H1 (cell line): ENCODE measurements at regions not wholly inside any gene's neighbourhood (a gene's known extent, or its start where the extent isn't known, plus 50 kb on each side); places are given as distances from the start of the nearest gene placed in this dataset.

Source experiments
- CTCF ChIA-PET: fragments of 300-600 bp; sonication (Branson Sonifier 250); formaldehyde crosslinking; loops from one replicate; lab custom pipeline; 2021; ENCODE audit not compliant: partially characterized antibody; lab: Charles Lee
- POLR2A ChIA-PET: fragments of 300-600 bp; sonication (Branson Sonifier 250); formaldehyde crosslinking; loops from one replicate; lab custom pipeline; 2021; ENCODE audit warnings: inconsistent platforms; ENCODE audit not compliant: partially characterized antibody; lab: Charles Lee
- DNase-seq, 2 experiments: peaks; one replicate each; pipeline versions ENCODE4 v3.0.0 to v3.0.0-alpha.2; 2010 to 2022; ENCODE audit warnings: low spot score in 2 of 2, low read depth in 1 of 2, mixed read lengths in 1 of 2
- FAIRE-seq: peaks from 2 replicates; lab custom pipeline; 2011; peaks lifted over from hg19 to GRCh38; lab: Jason Lieb, UNC
- H2AFZ ChIP-seq: 2 replicates; pipeline ENCODE4 v1.8.1; 2012; ENCODE audit warnings: low read length, inconsistent platforms
- H2AK5ac ChIP-seq: 2 replicates; pipeline ENCODE4 v1.6.1; 2013; ENCODE audit warnings: low read depth, low read length
- H2BK120ac ChIP-seq: replicated peaks from 2 replicates; pipeline ENCODE3; 2013; ENCODE audit warnings: low read depth, low read length, inconsistent platforms
- H2BK12ac ChIP-seq: 2 replicates; pipeline ENCODE4 v1.6.1; 2013; ENCODE audit warnings: low read depth, low read length
- H2BK15ac ChIP-seq: 2 replicates; pipeline ENCODE4 v1.6.1; 2013; ENCODE audit warnings: low read length
- H2BK20ac ChIP-seq: 2 replicates; pipeline ENCODE4 v1.6.1; 2013; ENCODE audit warnings: low read length
- H2BK5ac ChIP-seq: 2 replicates; pipeline ENCODE4 v1.6.1; 2013; ENCODE audit warnings: low read depth, low read length
- H3K14ac ChIP-seq: 2 replicates; pipeline ENCODE4 v1.6.1; 2013; ENCODE audit warnings: inconsistent platforms; ENCODE audit not compliant: insufficient read length
- H3K18ac ChIP-seq: 2 replicates; pipeline ENCODE4 v1.6.1; 2013; ENCODE audit warnings: low read length; ENCODE audit errors: extremely low read depth
- H3K23ac ChIP-seq: 2 replicates; pipeline ENCODE4 v1.6.1; 2013; ENCODE audit warnings: inconsistent platforms; ENCODE audit not compliant: insufficient read length
- H3K23me2 ChIP-seq: 2 replicates; pipeline ENCODE4 v1.6.1; 2013; ENCODE audit warnings: low read depth, low read length
- H3K27ac ChIP-seq: 2 replicates; pipeline ENCODE4 v1.6.1; 2011; ENCODE audit warnings: low read depth, low read length, inconsistent platforms
- H3K27me3 ChIP-seq, 4 experiments: replicated peaks in 1 of 4; 1 replicate in 1 of 4; 2 replicates in 3 of 4; pipeline versions ENCODE4 v1.6.1 to v1.8.1; 2011 to 2013; ENCODE audit warnings: low read length in 3 of 4, mild to moderate bottlenecking in 3 of 4, inconsistent platforms in 2 of 4, mixed read lengths in 2 of 4, moderate library complexity in 1 of 4; ENCODE audit not compliant: control insufficient read depth in 3 of 4, insufficient read depth in 3 of 4; ENCODE audit errors: extremely low read depth in 1 of 4
- H3K36me3 ChIP-seq, 4 experiments: 2 replicates each; pipeline versions ENCODE4 v1.6.1 to v1.8.1; 2011 to 2013; ENCODE audit warnings: mild to moderate bottlenecking in 4 of 4, low read length in 3 of 4, moderate library complexity in 2 of 4, control low read depth in 1 of 4, inconsistent platforms in 1 of 4; ENCODE audit not compliant: insufficient read depth in 4 of 4, control insufficient read depth in 2 of 4
- H3K4ac ChIP-seq: replicated peaks from 2 replicates; pipeline ENCODE3; 2013; ENCODE audit warnings: low read length, low read depth, mixed read lengths, inconsistent platforms; ENCODE audit not compliant: insufficient read length
- H3K4me1 ChIP-seq, 4 experiments: replicated peaks in 1 of 4; 1 replicate in 1 of 4; 2 replicates in 3 of 4; pipeline versions ENCODE4 v1.6.1 to v1.8.1; 2011 to 2013; ENCODE audit warnings: low read length in 3 of 4, inconsistent platforms in 2 of 4, mixed read lengths in 1 of 4; ENCODE audit not compliant: insufficient read depth in 4 of 4, control insufficient read depth in 3 of 4
- H3K4me2 ChIP-seq, 2 experiments: 2 replicates each; pipeline versions ENCODE4 v1.6.1 to v1.8.1; 2011 to 2013; ENCODE audit warnings: low read depth in 2 of 2, low read length in 2 of 2, control low read depth in 1 of 2, inconsistent platforms in 1 of 2, mild to moderate bottlenecking in 1 of 2; ENCODE audit not compliant: insufficient read depth in 1 of 2
- H3K4me3 ChIP-seq, 4 experiments: fragments of 200-600, 300-600 bp in 1 of 4; sonication (generic), shearing (Covaris generic), sonication (Bioruptor Twin) in 1 of 4; 2 replicates each; pipeline versions ENCODE4 v1.5.1 to v1.8.1; 2011 to 2016; ENCODE audit warnings: low read length in 4 of 4, low read depth in 3 of 4, control low read depth in 2 of 4, inconsistent platforms in 2 of 4, mild to moderate bottlenecking in 2 of 4, mixed read lengths in 1 of 4, moderate library complexity in 1 of 4; ENCODE audit not compliant: insufficient read depth in 2 of 4; ENCODE audit errors: extremely low read depth in 1 of 4
- H3K56ac ChIP-seq: replicated peaks from 2 replicates; pipeline ENCODE3; 2013; ENCODE audit warnings: low read depth, mild to moderate bottlenecking, mixed read lengths, low read length, inconsistent platforms; ENCODE audit not compliant: insufficient read length
- H3K79me1 ChIP-seq: 2 replicates; pipeline ENCODE4 v1.6.1; 2013; ENCODE audit warnings: low read depth, low read length, control low read depth
- H3K79me2 ChIP-seq, 2 experiments: 2 replicates each; pipeline versions ENCODE4 v1.6.1 to v1.8.1; 2012 to 2013; ENCODE audit warnings: low read length in 2 of 2, mild to moderate bottlenecking in 2 of 2, inconsistent platforms in 1 of 2; ENCODE audit not compliant: insufficient read depth in 2 of 2, control insufficient read depth in 1 of 2
- H3K9ac ChIP-seq, 4 experiments: replicated peaks in 1 of 4; 1 replicate in 1 of 4; 2 replicates in 3 of 4; pipeline versions ENCODE4 v1.6.1 to v1.8.1; 2011 to 2013; ENCODE audit warnings: low read depth in 3 of 4, low read length in 3 of 4, control low read depth in 2 of 4, mild to moderate bottlenecking in 2 of 4, moderate library complexity in 2 of 4, inconsistent platforms in 1 of 4; ENCODE audit errors: extremely low read depth in 1 of 4
- H3K9me3 ChIP-seq, 2 experiments: 2 replicates each; pipeline versions ENCODE4 v1.6.1 to v1.8.1; 2012 to 2013; ENCODE audit warnings: mild to moderate bottlenecking in 2 of 2, moderate library complexity in 2 of 2, control low read depth in 1 of 2, inconsistent platforms in 1 of 2, low read depth in 1 of 2, low read length in 1 of 2, mixed read lengths in 1 of 2; ENCODE audit not compliant: insufficient read depth in 2 of 2
- H4K20me1 ChIP-seq, 2 experiments: replicated peaks in 1 of 2; 2 replicates each; pipeline versions ENCODE3 to v1.8.1; 2011 to 2013; ENCODE audit warnings: inconsistent platforms in 2 of 2, low read length in 2 of 2, mild to moderate bottlenecking in 1 of 2; ENCODE audit not compliant: insufficient read depth in 2 of 2, control insufficient read depth in 1 of 2
- H4K5ac ChIP-seq: 2 replicates; pipeline ENCODE4 v1.6.1; 2013; ENCODE audit warnings: low read length, low read depth, mixed read lengths, inconsistent platforms; ENCODE audit not compliant: insufficient read length
- H4K8ac ChIP-seq: 2 replicates; pipeline ENCODE4 v1.8.0; 2013; ENCODE audit warnings: mild to moderate bottlenecking, moderate library complexity, low read length, inconsistent platforms; ENCODE audit not compliant: insufficient read depth; ENCODE audit errors: extremely low read depth
- H4K91ac ChIP-seq: replicated peaks from 2 replicates; pipeline ENCODE3; 2013; ENCODE audit warnings: low read length, mixed read lengths, inconsistent platforms; ENCODE audit not compliant: insufficient read length
- BACH1 ChIP-seq: IDR thresholded peaks from 2 replicates; pipeline ENCODE4 v1.6.1; 2012; ENCODE audit warnings: low read length, improper control_type of control experiment
- POU5F1 ChIP-seq: IDR thresholded peaks from 2 replicates; pipeline ENCODE4 v1.6.1; 2011; ENCODE audit warnings: low read depth, mild to moderate bottlenecking, low read length, moderate library complexity
- SIX5 ChIP-seq: IDR thresholded peaks from 2 replicates; pipeline ENCODE4 v1.6.1; 2011; ENCODE audit warnings: mild to moderate bottlenecking, low read depth, low read length
- SP4 ChIP-seq: IDR thresholded peaks from 2 replicates; pipeline ENCODE4 v1.6.1; 2012; ENCODE audit warnings: low read length, inconsistent platforms
- TCF12 ChIP-seq: IDR thresholded peaks from 2 replicates; pipeline ENCODE4 v1.6.1; 2011; ENCODE audit warnings: low read depth, mild to moderate bottlenecking, low read length
- YY1 ChIP-seq: IDR thresholded peaks from 2 replicates; pipeline ENCODE4 v1.6.1; 2011; ENCODE audit warnings: low read depth, mild to moderate bottlenecking, low read length
- WGBS, 2 experiments: shearing (Covaris generic) in 1 of 2; methylation state at CpG; one replicate each; pipeline versions ENCODE4 v1.1.6 to v1.1.7; 2013 to 2015; ENCODE audit warnings: low lambda C conversion rate in 2 of 2, mixed read lengths in 2 of 2, inconsistent platforms in 1 of 2, low coverage in 1 of 2, missing lambda C conversion rate in 1 of 2; ENCODE audit not compliant: insufficient replicate concordance in 2 of 2, insufficient coverage in 1 of 2, insufficient read length in 1 of 2; ENCODE audit errors: extremely low coverage in 1 of 2, missing lambda C conversion rate in 1 of 2; 5-methylcytosine and 5-hydroxymethylcytosine counted together
- TF ChIP-seq, protein P1 (sequence below): IDR thresholded peaks from 2 replicates; pipeline ENCODE4 v1.6.1; 2011; ENCODE audit warnings: low read depth, mild to moderate bottlenecking, low read length; ENCODE audit not compliant: insufficient read depth
- TF ChIP-seq, protein P2 (sequence below): IDR thresholded peaks from 2 replicates; pipeline ENCODE4 v1.6.1; 2012; ENCODE audit warnings: low read length, inconsistent platforms

DNA sequence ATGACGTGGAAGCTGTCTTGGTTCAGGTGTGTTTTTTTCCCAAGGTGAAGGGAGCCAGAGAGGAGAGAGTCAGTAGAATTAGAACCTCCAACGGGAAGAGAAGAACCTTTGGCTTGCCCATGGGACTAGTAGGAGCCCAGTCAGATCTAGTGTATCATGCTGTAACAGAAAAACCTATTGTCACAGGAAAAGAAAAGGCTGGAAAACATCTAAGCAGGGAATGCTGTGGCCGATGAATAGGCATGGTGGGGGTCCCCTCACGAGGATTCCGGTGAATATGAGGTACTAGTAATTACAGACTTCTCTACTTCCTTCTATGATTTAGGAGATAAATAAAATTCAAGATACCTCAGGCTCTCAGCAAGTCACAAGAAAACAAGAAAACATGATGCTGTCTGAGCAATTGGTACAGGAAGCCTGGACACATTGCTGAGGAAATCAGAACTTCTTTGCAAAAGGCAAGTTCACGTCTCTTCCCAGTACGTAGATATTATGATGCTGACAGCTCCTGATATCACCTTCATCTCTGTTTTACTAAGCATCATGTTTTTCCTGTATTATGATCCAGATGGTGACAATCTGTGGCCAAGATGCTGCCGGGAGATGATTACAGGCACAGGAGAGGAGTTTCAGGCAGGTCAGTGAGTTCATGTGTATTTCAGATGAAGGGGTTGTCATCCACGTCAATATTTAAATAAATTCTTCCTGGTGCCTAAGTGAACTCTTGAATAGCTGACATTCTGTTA, 54.3 kb upstream of the NPY start:
- no peaks in the 10 kb centered on the region for H3K9me3 ChIP-seq
- H2BK15ac ChIP-seq: no peak overlapping the region
- no peak overlapping the region for H4K8ac ChIP-seq
- H2BK120ac ChIP-seq: no peak overlapping the region
- H3K4me2 ChIP-seq: no peak overlapping the region
- peaks cover 0 to 3% (median 0%) of the 10 kb centered on the region in 4 experiments; a peak in 1 of 7 replicates for H3K27me3 ChIP-seq
- H4K91ac ChIP-seq: no peak overlapping the region
- no peaks in the 10 kb centered on the region for H3K36me3 ChIP-seq
- H3K27ac ChIP-seq: no peak overlapping the region
- H3K4me1 ChIP-seq: peaks cover 2 to 17% (median 11%) of the 10 kb centered on the region in 4 experiments; a peak in 6 of 7 replicates
- 61% methylated on average over 9 of the region's 9 CpGs; no CpG with 5 or more reads in 1 of the 2 experiments for WGBS, 2 experiments
- no peak overlapping the region for H2BK20ac ChIP-seq
- CTCF ChIA-PET: interaction anchor here (0.7 to 1.1 kb wide), 3 partner anchors 28 to 324 kb away, joined by 3 to 4 read pairs (median 3); no protein-coding TSS in a partner anchor
- no peak overlapping the region for H3K56ac ChIP-seq
- 0 out of 7 replicates have a peak overlapping the region, but pooled peaks of 1 of the 4 experiments have one; percentile 24 for H3K9ac ChIP-seq
- H3K18ac ChIP-seq: no peak overlapping the region
- H3K79me2 ChIP-seq: no peaks in the 10 kb centered on the region
- POLR2A ChIA-PET: no interaction called here
- no peak for DNase-seq
- no peak overlapping the region for H3K14ac ChIP-seq
- no peak overlapping the region for H2BK5ac ChIP-seq
- H3K23ac ChIP-seq: no peak overlapping the region
- no peaks in the 10 kb centered on the region for H4K20me1 ChIP-seq
- H3K4me3 ChIP-seq: no peak overlapping the region
- no peak overlapping the region for H2BK12ac ChIP-seq
- no peak overlapping the region for H2AK5ac ChIP-seq
- H2AFZ ChIP-seq: no peak overlapping the region
- FAIRE-seq: no peak
- no peaks in the 10 kb centered on the region for H3K79me1 ChIP-seq
- H3K23me2 ChIP-seq: no peaks in the 10 kb centered on the region; the same call in 1 of the 2 replicates
- no peak overlapping the region for H4K5ac ChIP-seq
- H3K4ac ChIP-seq: no peak overlapping the region
- TF ChIP-seq, protein P1, sequence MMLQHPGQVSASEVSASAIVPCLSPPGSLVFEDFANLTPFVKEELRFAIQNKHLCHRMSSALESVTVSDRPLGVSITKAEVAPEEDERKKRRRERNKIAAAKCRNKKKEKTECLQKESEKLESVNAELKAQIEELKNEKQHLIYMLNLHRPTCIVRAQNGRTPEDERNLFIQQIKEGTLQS: no peak
- TF ChIP-seq BACH1 (no peak), SIX5 (no peak), POU5F1 (no peak), TCF12 (no peak), YY1 (no peak), SP4 (no peak)
- TF ChIP-seq, protein P2, sequence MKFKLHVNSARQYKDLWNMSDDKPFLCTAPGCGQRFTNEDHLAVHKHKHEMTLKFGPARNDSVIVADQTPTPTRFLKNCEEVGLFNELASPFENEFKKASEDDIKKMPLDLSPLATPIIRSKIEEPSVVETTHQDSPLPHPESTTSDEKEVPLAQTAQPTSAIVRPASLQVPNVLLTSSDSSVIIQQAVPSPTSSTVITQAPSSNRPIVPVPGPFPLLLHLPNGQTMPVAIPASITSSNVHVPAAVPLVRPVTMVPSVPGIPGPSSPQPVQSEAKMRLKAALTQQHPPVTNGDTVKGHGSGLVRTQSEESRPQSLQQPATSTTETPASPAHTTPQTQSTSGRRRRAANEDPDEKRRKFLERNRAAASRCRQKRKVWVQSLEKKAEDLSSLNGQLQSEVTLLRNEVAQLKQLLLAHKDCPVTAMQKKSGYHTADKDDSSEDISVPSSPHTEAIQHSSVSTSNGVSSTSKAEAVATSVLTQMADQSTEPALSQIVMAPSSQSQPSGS: no peak
